Lung (tissue), 11 donors: ENCODE measurements at regions not wholly inside any gene's neighbourhood (a gene's known extent, or its start where the extent isn't known, plus 50 kb on each side); places are given as distances from the start of the nearest gene placed in this dataset.
A peak's percentile ranks its signal among the peaks of the same experiment; 100 is the strongest.
"Not testable (repeated sequence)": the region's sequence is repeated elsewhere in the genome, so short reads cannot be mapped to it uniquely, and the experiment has no call there.

Experiments
- ATAC-seq: fragments of 200-7000 bp; cut with Tn5 transposase; one replicate; pipeline ENCODE4 v1.9.1; 2020; ENCODE audit warnings: moderate number of reproducible peaks; ENCODE audit not compliant: insufficient read depth, low FRiP score
- DNase-seq, 3 donors: peaks; one replicate each; pipeline ENCODE4 v3.0.0-alpha.2; 2013 to 2017
- H3K27ac ChIP-seq, 2 donors: one replicate each; pipeline ENCODE4 v1.5.1; 2013; ENCODE audit warnings: mild to moderate bottlenecking in 2 of 2, moderate library complexity in 2 of 2, control low read depth in 1 of 2, inconsistent platforms in 1 of 2, low read depth in 1 of 2, low read length in 1 of 2
- H3K27me3 ChIP-seq, 3 donors: one replicate each; pipeline ENCODE4 v1.5.1; 2013; ENCODE audit warnings: low read length in 2 of 3; ENCODE audit not compliant: control insufficient read depth in 3 of 3, insufficient read depth in 3 of 3
- H3K36me3 ChIP-seq, 4 donors: one replicate each; pipeline ENCODE4 v1.5.1; 2013; ENCODE audit warnings: low read length in 4 of 4, mild to moderate bottlenecking in 1 of 4, moderate library complexity in 1 of 4; ENCODE audit not compliant: control insufficient read depth in 4 of 4, insufficient read depth in 4 of 4
- H3K4me1 ChIP-seq, 5 donors: one replicate each; pipeline ENCODE4 v1.5.1; 2013; ENCODE audit warnings: low read length in 5 of 5, mild to moderate bottlenecking in 2 of 5, moderate library complexity in 1 of 5; ENCODE audit not compliant: control insufficient read depth in 5 of 5, insufficient read depth in 5 of 5
- H3K4me3 ChIP-seq: one replicate; pipeline ENCODE4 v1.5.1; 2013; ENCODE audit warnings: mild to moderate bottlenecking, control low read depth, moderate library complexity
- H3K9ac ChIP-seq, 2 donors: one replicate each; pipeline ENCODE4 v1.5.1; 2013; ENCODE audit warnings: low read length in 2 of 2, control low read depth in 1 of 2; ENCODE audit not compliant: insufficient read depth in 1 of 2
- H3K9me3 ChIP-seq, 4 donors: one replicate each; pipeline ENCODE4 v1.5.1; 2013; ENCODE audit warnings: low read length in 3 of 4, mild to moderate bottlenecking in 1 of 4, moderate library complexity in 1 of 4; ENCODE audit not compliant: control insufficient read depth in 4 of 4, insufficient read depth in 3 of 4
- CTCF ChIP-seq: IDR thresholded peaks from 2 replicates; pipeline ENCODE4 v1.5.1; 2012; ENCODE audit warnings: mild to moderate bottlenecking; ENCODE audit errors: control extremely low read depth, extremely low read depth
- WGBS, 2 donors: extraction: QIAGEN DNeasy Blood & Tissue Kit; methylation state at CpG; one replicate each; pipeline ENCODE4 v1.1.7; 2013; 5-methylcytosine and 5-hydroxymethylcytosine counted together
- donor health status: control.
- donor health status: control.
- donor health status: Bipolar disorder and iron deficiency.
- donor health status: healthy.
- donor health status: DM: yes; HTN: yes; CAD: no.

GRCh38 chr1:70504821-70505193, 93.7 kb downstream of the CTH start:
- H3K27me3 ChIP-seq = peaks cover 0 to 3% (median 0%) of the 10 kb centered on the region in 3 donors
- H3K9ac ChIP-seq = no peak overlapping the region
- H3K4me1 ChIP-seq = peaks cover 0 to 5% (median 0%) of the 10 kb centered on the region in 5 donors
- WGBS, 2 donors = 54 to 72% methylated on average over 2 of the region's 2 CpGs
- peak; percentile 15 to 29 (median 22) for DNase-seq
- TF ChIP-seq CTCF = no peak
- H3K9me3 ChIP-seq = no peaks in the 10 kb centered on the region
- H3K36me3 ChIP-seq = no peaks in the 10 kb centered on the region
- no peak overlapping the region for H3K27ac ChIP-seq
- ATAC-seq = no peak
- H3K4me3 ChIP-seq = no peak overlapping the region

- H3K4me3 ChIP-seq, H3K9me3 ChIP-seq, H3K27ac ChIP-seq, H3K27me3 ChIP-seq, H3K4me1 ChIP-seq, H3K36me3 ChIP-seq, H3K9ac ChIP-seq, DNase-seq, ATAC-seq: not testable (repeated sequence)
- WGBS, 2 donors = 85 to 86% methylated on average over 3 of the region's 3 CpGs
These were observed 96.9 kb downstream of the CTH start for GRCh38 chr1:70507991-70508390.

GRCh38 chr1:70509996-70510876, 99.2 kb downstream of the CTH start:
- ATAC-seq (peak; percentile 83), DNase-seq (peak in 2 of 3 donors; percentile 82 to 85)
- peak; percentile 64 for TF ChIP-seq CTCF
- Histone ChIP-seq H3K27me3 (peaks cover 0 to 3% (median 0%) of the 10 kb centered on the region in 3 donors), H3K9me3 (no peaks in the 10 kb centered on the region), H3K4me3 (no peak overlapping the region), H3K27ac (no peak overlapping the region), H3K4me1 (no peaks in the 10 kb centered on the region), H3K9ac (no peak overlapping the region), H3K36me3 (no peaks in the 10 kb centered on the region)
- WGBS, 2 donors = 68 to 79% methylated on average over 19 of the region's 19 CpGs

- peaks cover 0 to 3% (median 0%) of the 10 kb centered on the region in 3 donors for H3K27me3 ChIP-seq
- ATAC-seq (no peak), DNase-seq (no peak)
- H3K9ac ChIP-seq = no peak overlapping the region
- H3K4me1 ChIP-seq = no peaks in the 10 kb centered on the region
- no peak overlapping the region for H3K27ac ChIP-seq
- H3K9me3 ChIP-seq = no peaks in the 10 kb centered on the region
- no peak for TF ChIP-seq CTCF
- H3K36me3 ChIP-seq = no peaks in the 10 kb centered on the region
- 60 to 89% methylated on average over 2 of the region's 2 CpGs for WGBS, 2 donors
- no peak overlapping the region for H3K4me3 ChIP-seq
These were observed 106.4 kb downstream of the CTH start for GRCh38 chr1:70517444-70517843.
